Hepatocyte (in vitro differentiated cells): ENCODE measurements at regions not wholly inside any gene's neighbourhood (a gene's known extent, or its start where the extent isn't known, plus 50 kb on each side); places are given as distances from the start of the nearest gene placed in this dataset.

Experiments used
- CTCF ChIP-seq: fragments of 200-600 bp; sonication (generic); IDR thresholded peaks from 2 replicates; pipeline ENCODE4 v1.5.1; 2016; ENCODE audit warnings: antibody characterized with exemption, mild to moderate bottlenecking; ENCODE audit not compliant: poor library complexity
- EZH2phosphoT487 ChIP-seq: fragments of 200-600 bp; sonication (generic); IDR thresholded peaks from one replicate; pipeline ENCODE4 v1.6.1; 2018; ENCODE audit warnings: antibody characterized with exemption, mild to moderate bottlenecking, low read depth, moderate library complexity; ENCODE audit not compliant: unreplicated experiment, severe bottlenecking

GRCh38 chr9:91132576-91133073 lies 229.1 kb downstream of the AUH start:
- TF ChIP-seq CTCF = no peak
- no peak for TF ChIP-seq EZH2phosphoT487
